EL (cell line): ENCODE measurements at regions not wholly inside any gene's neighbourhood (a gene's known extent, or its start where the extent isn't known, plus 50 kb on each side); places are given as distances from the start of the nearest gene placed in this dataset.

Experiments
- DNase-seq: peaks from one replicate; pipeline ENCODE4 v3.0.0-alpha.2; 2016

- DNase-seq: no peak
Observed at GRCh38 chr1:173400387-173400995, 76.6 kb upstream of the PRDX6 start.

- no peak for DNase-seq
Observed at GRCh38 chr1:173403996-173404395, 73.1 kb upstream of the PRDX6 start.

GRCh38 chr1:173405281-173405680, 71.9 kb upstream of the PRDX6 start:
- no peak for DNase-seq

GRCh38 chr1:173405834-173406233, 71.3 kb upstream of the PRDX6 start:
- peak; percentile 84 for DNase-seq

GRCh38 chr1:173406783-173407230, 70.3 kb upstream of the PRDX6 start:
- DNase-seq: no peak

- DNase-seq: no peak
Observed at GRCh38 chr1:173407846-173408245, 69.3 kb upstream of the PRDX6 start.

- no peak for DNase-seq
Observed at GRCh38 chr1:173408886-173409285, 68.2 kb upstream of the PRDX6 start.

- DNase-seq: peak; percentile 73
Observed at GRCh38 chr1:173409613-173410012, 67.5 kb upstream of the PRDX6 start.

GRCh38 chr1:173410133-173410793, 66.9 kb upstream of the PRDX6 start:
- DNase-seq: peak; percentile 45

- DNase-seq: no peak
Observed at GRCh38 chr1:173410794-173411236, 66.3 kb upstream of the PRDX6 start.

GRCh38 chr1:173411835-173412742, 65.0 kb upstream of the PRDX6 start:
- peak; percentile 89 for DNase-seq

GRCh38 chr1:173413271-173413707, 63.8 kb upstream of the PRDX6 start:
- DNase-seq: no peak

GRCh38 chr1:173414136-173414535, 63.0 kb upstream of the PRDX6 start:
- no peak for DNase-seq

GRCh38 chr1:173414539-173415226, 62.5 kb upstream of the PRDX6 start:
- no peak for DNase-seq

GRCh38 chr1:173415490-173415889, 61.6 kb upstream of the PRDX6 start:
- no peak for DNase-seq

GRCh38 chr1:173415905-173416450, 61.2 kb upstream of the PRDX6 start:
- DNase-seq: no peak

GRCh38 chr1:173417563-173417962, 59.6 kb upstream of the PRDX6 start:
- DNase-seq: no peak

GRCh38 chr1:173418107-173418985, 58.8 kb upstream of the PRDX6 start:
- peak; percentile 23 for DNase-seq

- DNase-seq: peak; percentile 85
Observed at GRCh38 chr1:173420330-173420806, 56.8 kb upstream of the PRDX6 start.

GRCh38 chr1:173421286-173421685, 55.8 kb upstream of the PRDX6 start:
- no peak for DNase-seq

- DNase-seq: no peak
Observed at GRCh38 chr1:173421789-173422188, 55.3 kb upstream of the PRDX6 start.
